ENCODE measurements at regions not wholly inside any gene's neighbourhood (a gene's known extent, or its start where the extent isn't known, plus 50 kb on each side); places are given as distances from the start of the nearest gene placed in this dataset.
A peak's percentile ranks its signal among the peaks of the same experiment; 100 is the strongest.

GRCh38 chr20:39660226-39660625 lies 698.1 kb downstream of the DHX35 start:
- DNase-seq = no peak

- no peak for DNase-seq
Measured at GRCh38 chr20:39658662-39659409, 696.7 kb downstream of the DHX35 start.

GRCh38 chr20:39654171-39654570 lies 692.0 kb downstream of the DHX35 start:
- no peak for DNase-seq

GRCh38 chr20:39651645-39652325 lies 689.6 kb downstream of the DHX35 start:
- DNase-seq = no peak

- no peak for DNase-seq
Measured at GRCh38 chr20:39646874-39647413, 684.8 kb downstream of the DHX35 start.

- DNase-seq = no peak
Measured at GRCh38 chr20:39645131-39645530, 683.0 kb downstream of the DHX35 start.

- DNase-seq = no peak
Measured at GRCh38 chr20:39643292-39643691, 681.1 kb downstream of the DHX35 start.

GRCh38 chr20:39641423-39641822 lies 679.3 kb downstream of the DHX35 start:
- DNase-seq = no peak

GRCh38 chr20:39640147-39640546 lies 678.0 kb downstream of the DHX35 start:
- no peak for DNase-seq

GRCh38 chr20:39638731-39639130 lies 676.6 kb downstream of the DHX35 start:
- DNase-seq = no peak

- DNase-seq = no peak
Measured at GRCh38 chr20:39633689-39634088, 671.5 kb downstream of the DHX35 start.

GRCh38 chr20:39632757-39633156 lies 670.6 kb downstream of the DHX35 start:
- no peak for DNase-seq

- no peak for DNase-seq
Measured at GRCh38 chr20:39632176-39632575, 670.0 kb downstream of the DHX35 start.

- DNase-seq = no peak
Measured at GRCh38 chr20:39631557-39631956, 669.4 kb downstream of the DHX35 start.

- DNase-seq = no peak
Measured at GRCh38 chr20:39630215-39630908, 668.2 kb downstream of the DHX35 start.

- no peak for DNase-seq
Measured at GRCh38 chr20:39627765-39628164, 665.6 kb downstream of the DHX35 start.

- DNase-seq = no peak
Measured at GRCh38 chr20:39624316-39624715, 662.2 kb downstream of the DHX35 start.

- no peak for DNase-seq
Measured at GRCh38 chr20:39623584-39624234, 661.6 kb downstream of the DHX35 start.

GRCh38 chr20:39619271-39619785 lies 657.2 kb downstream of the DHX35 start:
- no peak for DNase-seq

- no peak for DNase-seq
Measured at GRCh38 chr20:39611901-39612300, 649.8 kb downstream of the DHX35 start.

GRCh38 chr20:39607141-39607540 lies 645.0 kb downstream of the DHX35 start:
- peak in 1 of 2 experiments; percentile 16 for DNase-seq

GRCh38 chr20:39605908-39606307 lies 643.8 kb downstream of the DHX35 start:
- no peak for DNase-seq

GRCh38 chr20:39605361-39605760 lies 643.2 kb downstream of the DHX35 start:
- no peak for DNase-seq
